HepG2 (cell line): ENCODE measurements at regions not wholly inside any gene's neighbourhood (a gene's known extent, or its start where the extent isn't known, plus 50 kb on each side); places are given as distances from the start of the nearest gene placed in this dataset.

Source experiments
- EZH2 ChIP-seq: conservative IDR thresholded peaks from 2 replicates; pipeline ENCODE4 v1.6.1; 2012; ENCODE audit warnings: mild to moderate bottlenecking, low read depth, low read length, moderate library complexity
- GABPA ChIP-seq, 2 experiments: IDR thresholded peaks; 2 replicates each; pipeline ENCODE4 v1.6.1; 2011 to 2016; ENCODE audit warnings: low read depth in 2 of 2, low read length in 1 of 2, missing biosample characterization in 1 of 2, missing genetic modification characterization in 1 of 2
- HNF4G ChIP-seq, 2 experiments: sonication (generic) in 1 of 2; formaldehyde crosslinking in 1 of 2; IDR thresholded peaks; 2 replicates each; pipeline versions ENCODE4 v1.4.0 to v1.6.1; 2011 to 2020; ENCODE audit warnings: borderline replicate concordance in 2 of 2, low read depth in 2 of 2, mild to moderate bottlenecking in 2 of 2, low read length in 1 of 2, missing genetic modification reagents in 1 of 2, moderate library complexity in 1 of 2
- ZBTB20 ChIP-seq: sonication (generic); formaldehyde crosslinking; IDR thresholded peaks from 2 replicates; pipeline ENCODE4 v1.8.1; 2023; ENCODE audit warnings: missing genetic modification reagents, low read depth, mild to moderate bottlenecking, borderline replicate concordance

- TF ChIP-seq HNF4G (IDR thresholded peaks at IDR 0.05; ENCODE audit: borderline replicate concordance, low read depth, low read length) = no peak
- TF ChIP-seq HNF4G (CRISPR knock-in tag; IDR thresholded peaks at IDR 0.05; ENCODE audit: borderline replicate concordance, low read depth) = no peak
- no peak for TF ChIP-seq ZBTB20 (CRISPR knock-in tag)
- TF ChIP-seq GABPA (IDR thresholded peaks at IDR 0.05; ENCODE audit: low read depth, low read length) = no peak
- no peak for TF ChIP-seq GABPA (CRISPR knock-in tag; IDR thresholded peaks at IDR 0.05; ENCODE audit: low read depth)
- no peak for TF ChIP-seq EZH2
Observed at GRCh38 chr5:159560088-159560487, 229.8 kb upstream of the IL12B start.
